Astrocyte (in vitro differentiated cells and primary cell): ENCODE measurements at regions not wholly inside any gene's neighbourhood (a gene's known extent, or its start where the extent isn't known, plus 50 kb on each side); places are given as distances from the start of the nearest gene placed in this dataset.

ENCODE experiments used
- DNase-seq: peaks from one replicate; pipeline ENCODE4 v3.0.0-alpha.2; 2010; ENCODE audit warnings: low read depth
- FAIRE-seq: peaks from 2 replicates; lab custom pipeline; 2011; peaks lifted over from hg19 to GRCh38; lab: Jason Lieb, UNC
- H2AFZ ChIP-seq: 2 replicates; pipeline ENCODE4 v1.6.0; 2012; ENCODE audit warnings: low read depth, low read length, inconsistent platforms
- H3K27ac ChIP-seq: 2 replicates; pipeline ENCODE4 v1.5.1; 2011; ENCODE audit warnings: low read depth, low read length, inconsistent platforms
- H3K27me3 ChIP-seq: 2 replicates; pipeline ENCODE4 v1.6.0; 2011; ENCODE audit warnings: low read length, inconsistent platforms; ENCODE audit not compliant: insufficient read depth
- H3K36me3 ChIP-seq: 2 replicates; pipeline ENCODE4 v1.5.1; 2011; ENCODE audit warnings: low read length, inconsistent platforms; ENCODE audit not compliant: insufficient read depth
- H3K4me1 ChIP-seq: 2 replicates; pipeline ENCODE4 v1.5.1; 2011; ENCODE audit warnings: low read length, inconsistent platforms; ENCODE audit not compliant: insufficient read depth
- H3K4me2 ChIP-seq: 2 replicates; pipeline ENCODE4 v1.6.0; 2012; ENCODE audit warnings: low read length, inconsistent platforms
- H3K4me3 ChIP-seq: 2 replicates; pipeline ENCODE4 v1.5.1; 2011; ENCODE audit warnings: low read depth, mild to moderate bottlenecking, low read length, inconsistent platforms; ENCODE audit not compliant: insufficient read depth
- H3K79me2 ChIP-seq: 2 replicates; pipeline ENCODE4 v1.6.0; 2012; ENCODE audit warnings: mild to moderate bottlenecking, low read length, inconsistent platforms; ENCODE audit not compliant: insufficient read depth
- H3K9ac ChIP-seq: 2 replicates; pipeline ENCODE4 v1.6.0; 2012; ENCODE audit warnings: mild to moderate bottlenecking, low read length, inconsistent platforms
- H3K9me3 ChIP-seq: 2 replicates; pipeline ENCODE4 v1.5.1; 2012; ENCODE audit warnings: low read depth, mild to moderate bottlenecking, low read length, inconsistent platforms; ENCODE audit not compliant: insufficient read depth
- H4K20me1 ChIP-seq: 2 replicates; pipeline ENCODE4 v1.6.0; 2012; ENCODE audit warnings: low read length, inconsistent platforms; ENCODE audit not compliant: insufficient read depth
- H3K27ac Mint-ChIP-seq: one replicate; pipeline ENCODE4 v1.8.0; 2021; ENCODE audit warnings: mild to moderate bottlenecking, mixed read lengths; ENCODE audit not compliant: unreplicated experiment
- H3K27me3 Mint-ChIP-seq: one replicate; pipeline ENCODE4 v1.8.0; 2021; ENCODE audit warnings: low read depth, mixed read lengths; ENCODE audit not compliant: unreplicated experiment
- H3K36me3 Mint-ChIP-seq: one replicate; pipeline ENCODE4 v1.8.0; 2021; ENCODE audit warnings: low read depth, mixed read lengths; ENCODE audit not compliant: unreplicated experiment
- H3K4me1 Mint-ChIP-seq: one replicate; pipeline ENCODE4 v1.8.0; 2021; ENCODE audit warnings: low read depth, mixed read lengths; ENCODE audit not compliant: unreplicated experiment
- H3K4me3 Mint-ChIP-seq: one replicate; pipeline ENCODE4 v1.8.0; 2021; ENCODE audit warnings: mild to moderate bottlenecking, moderate library complexity, mixed read lengths; ENCODE audit not compliant: unreplicated experiment
- H3K9me3 Mint-ChIP-seq: one replicate; pipeline ENCODE4 v1.8.0; 2021; ENCODE audit warnings: mild to moderate bottlenecking, mixed read lengths; ENCODE audit not compliant: unreplicated experiment
- EZH2 ChIP-seq: IDR thresholded peaks from 2 replicates; pipeline ENCODE4 v1.6.1; 2012; ENCODE audit warnings: mild to moderate bottlenecking, low read length, inconsistent platforms; ENCODE audit not compliant: insufficient read depth
- TF ChIP-seq, protein P1 (sequence below): IDR thresholded peaks from 2 replicates; pipeline ENCODE4 v1.5.1; 2011; ENCODE audit warnings: low read depth, mild to moderate bottlenecking, inconsistent platforms, low read length, moderate library complexity; ENCODE audit not compliant: insufficient read depth

DNA sequence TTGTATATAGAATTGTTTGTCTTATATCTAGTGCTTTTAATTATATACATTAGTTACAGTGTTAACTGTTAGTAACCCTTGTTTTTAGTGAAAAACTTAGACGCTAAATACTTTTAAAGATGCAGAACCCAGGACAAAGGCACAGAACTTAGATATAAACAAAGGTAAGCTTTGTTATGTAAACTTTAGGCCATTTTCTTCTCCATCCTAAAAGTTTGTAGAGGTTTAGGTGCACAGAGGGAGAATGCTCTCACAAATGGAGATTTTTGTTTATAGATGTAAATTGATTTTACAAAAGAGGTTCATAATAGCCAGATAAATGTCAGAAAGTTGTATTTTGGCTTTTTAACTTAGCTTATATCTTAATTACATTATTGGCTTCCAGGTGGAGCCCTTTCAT is 490.5 kb upstream of the LRRC7 start:
- H3K9me3 Mint-ChIP-seq: no peaks in the 10 kb centered on the region

DNA sequence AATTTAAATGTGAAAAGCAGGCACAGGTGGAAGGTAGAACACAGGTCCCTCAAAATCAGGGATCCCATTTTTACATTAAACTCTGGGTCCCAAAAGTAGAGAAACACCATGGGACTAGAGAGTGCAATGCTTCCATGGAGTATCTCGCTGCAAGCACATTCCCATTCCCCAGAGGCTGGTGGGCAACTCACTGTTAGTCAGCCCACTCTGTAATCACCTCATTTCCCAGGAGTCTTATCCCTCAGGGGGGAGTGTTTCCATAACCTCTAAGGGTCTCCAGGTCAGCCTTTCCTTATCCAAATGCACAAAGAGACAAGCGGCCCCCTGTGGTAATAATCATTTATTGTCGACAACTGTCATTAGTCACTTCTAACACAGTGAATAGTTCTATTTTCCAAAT is 490.1 kb upstream of the LRRC7 start:
- no peaks in the 10 kb centered on the region for H3K9me3 ChIP-seq
- H3K36me3 ChIP-seq: no peaks in the 10 kb centered on the region
- Mint-ChIP-seq H3K36me3 (no peaks in the 10 kb centered on the region), H3K4me1 (peaks cover 1% of the 10 kb centered on the region), H3K27me3 (no peaks in the 10 kb centered on the region), H3K9me3 (no peaks in the 10 kb centered on the region), H3K27ac (no peak overlapping the region), H3K4me3 (no peak overlapping the region)
- H3K79me2 ChIP-seq: no peaks in the 10 kb centered on the region
- no peaks in the 10 kb centered on the region for H3K27me3 ChIP-seq
- no peaks in the 10 kb centered on the region for H3K4me1 ChIP-seq
- H4K20me1 ChIP-seq: no peaks in the 10 kb centered on the region
- H3K4me3 ChIP-seq: no peak overlapping the region
- H3K27ac ChIP-seq: no peak overlapping the region
- H3K4me2 ChIP-seq: no peak overlapping the region
- H3K9ac ChIP-seq: no peak overlapping the region
- DNase-seq: no peak
- no peak overlapping the region for H2AFZ ChIP-seq
- TF ChIP-seq EZH2: no peak
- TF ChIP-seq, protein P1, sequence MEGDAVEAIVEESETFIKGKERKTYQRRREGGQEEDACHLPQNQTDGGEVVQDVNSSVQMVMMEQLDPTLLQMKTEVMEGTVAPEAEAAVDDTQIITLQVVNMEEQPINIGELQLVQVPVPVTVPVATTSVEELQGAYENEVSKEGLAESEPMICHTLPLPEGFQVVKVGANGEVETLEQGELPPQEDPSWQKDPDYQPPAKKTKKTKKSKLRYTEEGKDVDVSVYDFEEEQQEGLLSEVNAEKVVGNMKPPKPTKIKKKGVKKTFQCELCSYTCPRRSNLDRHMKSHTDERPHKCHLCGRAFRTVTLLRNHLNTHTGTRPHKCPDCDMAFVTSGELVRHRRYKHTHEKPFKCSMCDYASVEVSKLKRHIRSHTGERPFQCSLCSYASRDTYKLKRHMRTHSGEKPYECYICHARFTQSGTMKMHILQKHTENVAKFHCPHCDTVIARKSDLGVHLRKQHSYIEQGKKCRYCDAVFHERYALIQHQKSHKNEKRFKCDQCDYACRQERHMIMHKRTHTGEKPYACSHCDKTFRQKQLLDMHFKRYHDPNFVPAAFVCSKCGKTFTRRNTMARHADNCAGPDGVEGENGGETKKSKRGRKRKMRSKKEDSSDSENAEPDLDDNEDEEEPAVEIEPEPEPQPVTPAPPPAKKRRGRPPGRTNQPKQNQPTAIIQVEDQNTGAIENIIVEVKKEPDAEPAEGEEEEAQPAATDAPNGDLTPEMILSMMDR: no peak
- no peak for FAIRE-seq

More for the DNA sequence above, 490.5 kb upstream of the LRRC7 start:
- H3K4me1 ChIP-seq: no peaks in the 10 kb centered on the region
- no peak overlapping the region for H3K4me3 ChIP-seq
- H3K4me2 ChIP-seq: no peak overlapping the region
- FAIRE-seq (no peak), DNase-seq (no peak)
- no peaks in the 10 kb centered on the region for H3K36me3 ChIP-seq
- no peaks in the 10 kb centered on the region for H3K27me3 ChIP-seq
- Mint-ChIP-seq H3K36me3 (no peaks in the 10 kb centered on the region), H3K27ac (no peak overlapping the region), H3K4me3 (no peak overlapping the region), H3K4me1 (peaks cover 1% of the 10 kb centered on the region), H3K27me3 (no peaks in the 10 kb centered on the region)
- no peak overlapping the region for H2AFZ ChIP-seq
- H3K9me3 ChIP-seq: no peaks in the 10 kb centered on the region
- H3K27ac ChIP-seq: no peak overlapping the region
- H4K20me1 ChIP-seq: no peaks in the 10 kb centered on the region
- H3K79me2 ChIP-seq: no peaks in the 10 kb centered on the region
- no peak for TF ChIP-seq EZH2
- TF ChIP-seq, protein P1: no peak
- H3K9ac ChIP-seq: no peak overlapping the region

DNA sequence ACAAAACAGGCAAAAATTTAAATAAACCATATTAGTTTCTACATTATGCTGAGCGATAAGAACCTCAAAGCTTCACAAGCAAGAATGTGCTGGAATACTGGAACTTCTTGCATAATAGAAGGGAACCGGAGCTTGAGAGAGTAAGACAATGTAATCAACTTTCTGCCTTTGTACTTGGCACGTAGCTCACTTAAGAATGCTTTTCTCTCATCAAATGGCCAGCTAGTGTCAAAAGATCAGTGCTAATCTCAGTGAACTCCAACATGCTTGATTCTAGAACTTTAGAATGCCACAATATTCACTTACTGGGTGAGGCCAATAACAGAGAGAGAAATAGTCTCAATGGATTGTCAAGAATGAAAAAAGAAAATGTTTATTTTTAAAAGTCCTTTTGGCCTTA is 486.1 kb upstream of the LRRC7 start:
- Histone ChIP-seq H3K9me3 (no peaks in the 10 kb centered on the region), H3K79me2 (no peaks in the 10 kb centered on the region), H3K4me1 (no peaks in the 10 kb centered on the region), H3K36me3 (no peaks in the 10 kb centered on the region), H3K27ac (no peak overlapping the region), H4K20me1 (no peaks in the 10 kb centered on the region), H3K4me2 (no peak overlapping the region), H3K9ac (no peak overlapping the region), H3K4me3 (no peak overlapping the region), H2AFZ (no peak overlapping the region), H3K27me3 (no peaks in the 10 kb centered on the region)
- peaks cover 1% of the 10 kb centered on the region for H3K4me1 Mint-ChIP-seq
- no peaks in the 10 kb centered on the region for H3K36me3 Mint-ChIP-seq
- no peak overlapping the region for H3K4me3 Mint-ChIP-seq
- no peak for FAIRE-seq
- no peak for DNase-seq
- H3K9me3 Mint-ChIP-seq: no peaks in the 10 kb centered on the region
- TF ChIP-seq, protein P1: no peak
- TF ChIP-seq EZH2: no peak
- H3K27me3 Mint-ChIP-seq: no peaks in the 10 kb centered on the region
- no peak overlapping the region for H3K27ac Mint-ChIP-seq
